SK-N-SH treated with all-trans-retinoic acid at 6 μM for 48 hours (cell line): ENCODE measurements at regions not wholly inside any gene's neighbourhood (a gene's known extent, or its start where the extent isn't known, plus 50 kb on each side); places are given as distances from the start of the nearest gene placed in this dataset.

Source experiments
- ATAC-seq: fragments of 200-7000 bp; cut with Tn5 transposase; 3 replicates; pipeline ENCODE4 v1.9.1; 2020; ENCODE audit warnings: mild to moderate bottlenecking, moderate library complexity
- BACH2 ChIP-seq: fragments of 250-450 bp; sonication (Bioruptor Pico); IDR thresholded peaks from 2 replicates; pipeline ENCODE4 v1.9.0; 2021; ENCODE audit warnings: mild to moderate bottlenecking, borderline replicate concordance
- CSDC2 ChIP-seq: fragments of 250-450 bp; sonication (Bioruptor Pico); IDR thresholded peaks from 2 replicates; pipeline ENCODE4 v1.5.0; 2020; ENCODE audit warnings: mild to moderate bottlenecking, moderate library complexity
- CSRNP3 ChIP-seq: fragments of 250-450 bp; sonication (Bioruptor Pico); IDR thresholded peaks from 2 replicates; pipeline ENCODE4 v1.5.1; 2021; ENCODE audit warnings: mild to moderate bottlenecking, moderate library complexity
- ESRRG ChIP-seq: fragments of 250-450 bp; sonication (Bioruptor Pico); IDR thresholded peaks from 2 replicates; pipeline ENCODE4 v1.6.1; 2021; ENCODE audit warnings: mild to moderate bottlenecking
- ISL1 ChIP-seq: fragments of 250-450 bp; sonication (Bioruptor Pico); IDR thresholded peaks from 2 replicates; pipeline ENCODE4 v2.1.2; 2022; ENCODE audit warnings: mild to moderate bottlenecking, moderate library complexity
- POU6F1 ChIP-seq: fragments of 250-450 bp; sonication (Bioruptor Pico); IDR thresholded peaks from 2 replicates; pipeline ENCODE4 v1.8.0; 2021; ENCODE audit warnings: low read depth, mild to moderate bottlenecking, moderate library complexity, borderline replicate concordance
- PPARA ChIP-seq: fragments of 250-450 bp; sonication (Bioruptor Pico); IDR thresholded peaks from 2 replicates; pipeline ENCODE4 v1.5.0; 2020; ENCODE audit warnings: mild to moderate bottlenecking, borderline replicate concordance
- SNAI2 ChIP-seq: fragments of 250-450 bp; sonication (Bioruptor Pico); IDR thresholded peaks from 2 replicates; pipeline ENCODE4 v1.5.0; 2020; ENCODE audit warnings: mild to moderate bottlenecking, moderate library complexity
- TCF4 ChIP-seq: fragments of 250-450 bp; sonication (Bioruptor Pico); IDR thresholded peaks from 2 replicates; pipeline ENCODE4 v1.8.0; 2021; ENCODE audit warnings: mild to moderate bottlenecking, moderate library complexity, borderline replicate concordance
- TOX ChIP-seq: fragments of 250-450 bp; sonication (Bioruptor Pico); IDR thresholded peaks from 2 replicates; pipeline ENCODE4 v1.8.0; 2021; ENCODE audit warnings: mild to moderate bottlenecking, moderate library complexity, borderline replicate concordance
- ZC3H10 ChIP-seq: fragments of 250-450 bp; sonication (Bioruptor Pico); IDR thresholded peaks from 2 replicates; pipeline ENCODE4 v1.5.1; 2021; ENCODE audit warnings: mild to moderate bottlenecking, moderate library complexity
- ZFP3 ChIP-seq: fragments of 250-450 bp; sonication (Bioruptor Pico); IDR thresholded peaks from 2 replicates; pipeline ENCODE4 v1.5.0; 2020; ENCODE audit warnings: mild to moderate bottlenecking, moderate library complexity
- ZFP30 ChIP-seq: fragments of 450-650 bp; formaldehyde crosslinking; IDR thresholded peaks from 2 replicates; pipeline ENCODE4 v1.5.0; 2022; ENCODE audit warnings: mild to moderate bottlenecking, moderate library complexity
- ZNF70 ChIP-seq: fragments of 450-650 bp; formaldehyde crosslinking; IDR thresholded peaks from 2 replicates; pipeline ENCODE4 v1.5.0; 2020; ENCODE audit warnings: mild to moderate bottlenecking, moderate library complexity
- ZNF8 ChIP-seq: fragments of 450-650 bp; formaldehyde crosslinking; IDR thresholded peaks from 2 replicates; pipeline ENCODE4 v1.5.0; 2020; ENCODE audit warnings: mild to moderate bottlenecking, moderate library complexity
- TF ChIP-seq, protein P1 (sequence below): fragments of 250-450 bp; sonication (Bioruptor Pico); IDR thresholded peaks from 2 replicates; pipeline ENCODE4 v1.8.0; 2020; ENCODE audit warnings: mild to moderate bottlenecking, moderate library complexity, borderline replicate concordance
- TF ChIP-seq, protein P2 (sequence below): fragments of 250-450 bp; sonication (Bioruptor Pico); IDR thresholded peaks from 2 replicates; pipeline ENCODE4 v1.5.1; 2020; ENCODE audit warnings: low read depth, mild to moderate bottlenecking, moderate library complexity

GRCh38 chr5:2989517-2989916 is 238.0 kb upstream of the IRX2 start:
- ATAC-seq: no peak
- TF ChIP-seq ESRRG (CRISPR knock-in tag): no peak
- TF ChIP-seq ZFP3: no peak
- TF ChIP-seq BACH2 (CRISPR knock-in tag): no peak
- TF ChIP-seq ZNF8 (CRISPR knock-in tag): no peak
- TF ChIP-seq ZNF70 (CRISPR knock-in tag): no peak
- TF ChIP-seq SNAI2: no peak
- no peak for TF ChIP-seq ZC3H10 (CRISPR knock-in tag)

DNA sequence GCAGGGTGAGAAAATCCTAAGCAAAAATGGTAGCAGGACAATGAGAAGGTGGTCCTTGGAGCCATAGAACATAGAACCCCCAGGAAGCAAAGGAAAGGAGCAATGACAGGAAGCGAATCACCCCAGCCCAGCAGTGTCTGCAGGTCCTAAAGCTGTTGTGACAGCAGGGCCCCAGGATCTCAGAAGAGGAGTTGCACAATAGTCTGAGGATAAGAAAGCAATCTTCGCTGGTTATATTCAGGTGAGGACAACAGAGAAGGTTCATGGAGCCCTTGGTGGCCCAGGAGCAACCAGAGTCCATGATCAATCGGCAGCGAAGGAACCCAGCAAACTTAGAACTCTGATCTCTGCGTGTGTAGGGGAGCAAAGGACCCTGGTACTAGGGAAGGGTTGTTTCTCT is 234.8 kb upstream of the IRX2 start:
- no peak for ATAC-seq
- TF ChIP-seq, protein P1, sequence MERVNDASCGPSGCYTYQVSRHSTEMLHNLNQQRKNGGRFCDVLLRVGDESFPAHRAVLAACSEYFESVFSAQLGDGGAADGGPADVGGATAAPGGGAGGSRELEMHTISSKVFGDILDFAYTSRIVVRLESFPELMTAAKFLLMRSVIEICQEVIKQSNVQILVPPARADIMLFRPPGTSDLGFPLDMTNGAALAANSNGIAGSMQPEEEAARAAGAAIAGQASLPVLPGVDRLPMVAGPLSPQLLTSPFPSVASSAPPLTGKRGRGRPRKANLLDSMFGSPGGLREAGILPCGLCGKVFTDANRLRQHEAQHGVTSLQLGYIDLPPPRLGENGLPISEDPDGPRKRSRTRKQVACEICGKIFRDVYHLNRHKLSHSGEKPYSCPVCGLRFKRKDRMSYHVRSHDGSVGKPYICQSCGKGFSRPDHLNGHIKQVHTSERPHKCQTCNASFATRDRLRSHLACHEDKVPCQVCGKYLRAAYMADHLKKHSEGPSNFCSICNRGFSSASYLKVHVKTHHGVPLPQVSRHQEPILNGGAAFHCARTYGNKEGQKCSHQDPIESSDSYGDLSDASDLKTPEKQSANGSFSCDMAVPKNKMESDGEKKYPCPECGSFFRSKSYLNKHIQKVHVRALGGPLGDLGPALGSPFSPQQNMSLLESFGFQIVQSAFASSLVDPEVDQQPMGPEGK: no peak
- TF ChIP-seq, protein P2, sequence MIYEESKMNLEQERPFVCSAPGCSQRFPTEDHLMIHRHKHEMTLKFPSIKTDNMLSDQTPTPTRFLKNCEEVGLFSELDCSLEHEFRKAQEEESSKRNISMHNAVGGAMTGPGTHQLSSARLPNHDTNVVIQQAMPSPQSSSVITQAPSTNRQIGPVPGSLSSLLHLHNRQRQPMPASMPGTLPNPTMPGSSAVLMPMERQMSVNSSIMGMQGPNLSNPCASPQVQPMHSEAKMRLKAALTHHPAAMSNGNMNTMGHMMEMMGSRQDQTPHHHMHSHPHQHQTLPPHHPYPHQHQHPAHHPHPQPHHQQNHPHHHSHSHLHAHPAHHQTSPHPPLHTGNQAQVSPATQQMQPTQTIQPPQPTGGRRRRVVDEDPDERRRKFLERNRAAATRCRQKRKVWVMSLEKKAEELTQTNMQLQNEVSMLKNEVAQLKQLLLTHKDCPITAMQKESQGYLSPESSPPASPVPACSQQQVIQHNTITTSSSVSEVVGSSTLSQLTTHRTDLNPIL (CRISPR knock-in tag): no peak
- TF ChIP-seq SNAI2: no peak
- TF ChIP-seq BACH2 (CRISPR knock-in tag): no peak
- TF ChIP-seq POU6F1 (CRISPR knock-in tag): no peak
- TF ChIP-seq TCF4 (CRISPR knock-in tag): no peak
- no peak for TF ChIP-seq ZNF8 (CRISPR knock-in tag)
- no peak for TF ChIP-seq ZFP3

- ATAC-seq: no peak
- no peak for TF ChIP-seq CSRNP3
- TF ChIP-seq, protein P2 (CRISPR knock-in tag): no peak
- TF ChIP-seq ZFP3: no peak
- TF ChIP-seq SNAI2: no peak
- no peak for TF ChIP-seq TOX (CRISPR knock-in tag)
- no peak for TF ChIP-seq ESRRG (CRISPR knock-in tag)
- no peak for TF ChIP-seq ZFP30 (CRISPR knock-in tag)
- TF ChIP-seq, protein P1: no peak
- TF ChIP-seq PPARA (CRISPR knock-in tag): no peak
- no peak for TF ChIP-seq POU6F1 (CRISPR knock-in tag)
- no peak for TF ChIP-seq BACH2 (CRISPR knock-in tag)
- no peak for TF ChIP-seq ZNF70 (CRISPR knock-in tag)
- no peak for TF ChIP-seq CSDC2 (CRISPR knock-in tag)
- TF ChIP-seq ISL1 (CRISPR knock-in tag): no peak
- TF ChIP-seq ZC3H10 (CRISPR knock-in tag): no peak
Observed at GRCh38 chr5:2985718-2986117, 234.2 kb upstream of the IRX2 start.
